ENCODE measurements at regions not wholly inside any gene's neighbourhood (a gene's known extent, or its start where the extent isn't known, plus 50 kb on each side); places are given as distances from the start of the nearest gene placed in this dataset.

DNA sequence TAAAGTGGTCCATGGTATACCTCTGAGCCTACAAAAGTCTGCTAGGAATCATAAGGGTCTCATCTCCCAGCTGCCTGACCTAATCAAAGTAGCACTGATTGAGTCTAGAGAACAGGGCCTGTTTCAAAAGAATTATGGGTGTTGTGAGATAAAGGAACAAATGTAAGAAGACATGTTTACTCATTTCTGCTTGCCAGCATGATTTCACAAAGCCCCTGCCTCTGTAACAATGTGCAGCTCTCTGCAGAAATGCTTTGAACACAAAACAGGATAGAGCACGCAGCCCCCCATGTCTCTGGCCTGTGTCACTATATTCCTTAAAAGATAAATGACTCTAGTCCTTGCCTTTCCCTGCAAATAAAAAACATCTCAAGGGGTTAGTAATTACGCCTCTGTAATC is 94.7 kb upstream of the IGSF10 start:
- TF ChIP-seq, protein P1, sequence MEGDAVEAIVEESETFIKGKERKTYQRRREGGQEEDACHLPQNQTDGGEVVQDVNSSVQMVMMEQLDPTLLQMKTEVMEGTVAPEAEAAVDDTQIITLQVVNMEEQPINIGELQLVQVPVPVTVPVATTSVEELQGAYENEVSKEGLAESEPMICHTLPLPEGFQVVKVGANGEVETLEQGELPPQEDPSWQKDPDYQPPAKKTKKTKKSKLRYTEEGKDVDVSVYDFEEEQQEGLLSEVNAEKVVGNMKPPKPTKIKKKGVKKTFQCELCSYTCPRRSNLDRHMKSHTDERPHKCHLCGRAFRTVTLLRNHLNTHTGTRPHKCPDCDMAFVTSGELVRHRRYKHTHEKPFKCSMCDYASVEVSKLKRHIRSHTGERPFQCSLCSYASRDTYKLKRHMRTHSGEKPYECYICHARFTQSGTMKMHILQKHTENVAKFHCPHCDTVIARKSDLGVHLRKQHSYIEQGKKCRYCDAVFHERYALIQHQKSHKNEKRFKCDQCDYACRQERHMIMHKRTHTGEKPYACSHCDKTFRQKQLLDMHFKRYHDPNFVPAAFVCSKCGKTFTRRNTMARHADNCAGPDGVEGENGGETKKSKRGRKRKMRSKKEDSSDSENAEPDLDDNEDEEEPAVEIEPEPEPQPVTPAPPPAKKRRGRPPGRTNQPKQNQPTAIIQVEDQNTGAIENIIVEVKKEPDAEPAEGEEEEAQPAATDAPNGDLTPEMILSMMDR (IDR thresholded peaks at IDR 0.05), result no peak
- TF ChIP-seq POLR2AphosphoS5 (IDR thresholded peaks at IDR 0.05), result no peak

Measured in prostate gland (tissue), 2 donors.